Gastroesophageal sphincter (tissue), 4 donors: ENCODE measurements at regions not wholly inside any gene's neighbourhood (a gene's known extent, or its start where the extent isn't known, plus 50 kb on each side); places are given as distances from the start of the nearest gene placed in this dataset.

Source experiments
- ATAC-seq: fragments of 150-250 bp; one replicate; pipeline ENCODE4 v1.9.1; 2016; ENCODE audit warnings: mild to moderate bottlenecking, moderate library complexity
- H3K27ac ChIP-seq, 4 donors: fragments of 200-600 bp; sonication (generic) in 3 of 4; 1 replicate in 3 of 4; 2 replicates in 1 of 4; pipeline ENCODE4 v1.5.1; 2016 to 2019
- H3K27me3 ChIP-seq: fragments of 200-600 bp; sonication (generic); one replicate; pipeline ENCODE4 v1.5.1; 2019
- H3K36me3 ChIP-seq, 2 donors: fragments of 200-600 bp; sonication (generic); one replicate each; pipeline ENCODE4 v1.5.1; 2019; ENCODE audit warnings: control low read depth in 1 of 2
- H3K4me1 ChIP-seq, 3 donors: fragments of 200-600 bp; sonication (generic); 1 replicate in 2 of 3; 2 replicates in 1 of 3; pipeline ENCODE4 v1.5.1; 2016 to 2019; ENCODE audit warnings: control low read depth in 2 of 3
- H3K4me3 ChIP-seq, 2 donors: fragments of 200-600 bp; sonication (generic); one replicate each; pipeline ENCODE4 v1.5.1; 2019; ENCODE audit warnings: mild to moderate bottlenecking in 1 of 2, moderate library complexity in 1 of 2
- H3K9me3 ChIP-seq, 3 donors: fragments of 200-600 bp; sonication (generic); one replicate each; pipeline ENCODE4 v1.5.1; 2017 to 2019; ENCODE audit warnings: control low read depth in 2 of 3
- EP300 ChIP-seq: sonication (generic); formaldehyde crosslinking; IDR thresholded peaks from one replicate; pipeline ENCODE4 v1.6.1; 2017; ENCODE audit warnings: antibody characterized with exemption, mild to moderate bottlenecking
- POLR2A ChIP-seq, 2 donors: fragments of 450-650 bp; IDR thresholded peaks; one replicate each; pipeline ENCODE4 v1.6.1; 2017; ENCODE audit warnings: antibody characterized with exemption in 2 of 2, mild to moderate bottlenecking in 2 of 2, moderate library complexity in 1 of 2
- POLR2AphosphoS5 ChIP-seq: sonication (generic); formaldehyde crosslinking; IDR thresholded peaks from one replicate; pipeline ENCODE4 v1.6.1; 2017; ENCODE audit warnings: antibody characterized with exemption
- WGBS, 2 donors: methylation state at CpG; one replicate each; pipeline ENCODE4 v1.1.5; 2018; ENCODE audit warnings: low coverage in 1 of 2; 5-methylcytosine and 5-hydroxymethylcytosine counted together
- TF ChIP-seq, protein P1 (sequence below), 4 experiments: fragments of 200-600 bp in 2 of 4; fragments of 450-650 bp in 2 of 4; sonication (generic) in 1 of 4; IDR thresholded peaks; one replicate each; pipeline ENCODE4 v1.5.1; 2017 to 2019; ENCODE audit warnings: antibody characterized with exemption in 4 of 4, mild to moderate bottlenecking in 2 of 4, moderate library complexity in 2 of 4

DNA sequence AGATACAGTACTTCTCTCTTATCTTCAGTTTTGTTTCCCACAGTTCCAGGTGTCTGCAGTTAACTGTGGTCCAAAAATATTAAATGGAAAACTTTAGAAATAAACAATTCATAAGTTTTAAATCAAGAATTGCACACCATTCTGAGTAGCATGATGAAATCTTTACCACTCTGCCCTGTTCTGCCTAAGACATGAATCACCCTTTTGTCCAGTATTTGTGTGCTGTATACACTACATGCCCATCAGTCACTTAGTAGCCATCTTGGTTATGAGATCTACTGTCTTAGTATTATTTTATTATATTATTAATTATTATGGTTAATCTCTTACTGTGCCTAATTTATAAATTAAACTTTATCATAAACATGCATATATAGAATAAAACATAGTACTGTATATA is 279.0 kb downstream of the OGFRL1 start:
- no peak for ATAC-seq
- H3K4me3 ChIP-seq = no peak overlapping the region
- TF ChIP-seq EP300 (no peak), POLR2AphosphoS5 (no peak), POLR2A (IDR thresholded peaks at IDR 0.05) (no peak)
- TF ChIP-seq, protein P1, sequence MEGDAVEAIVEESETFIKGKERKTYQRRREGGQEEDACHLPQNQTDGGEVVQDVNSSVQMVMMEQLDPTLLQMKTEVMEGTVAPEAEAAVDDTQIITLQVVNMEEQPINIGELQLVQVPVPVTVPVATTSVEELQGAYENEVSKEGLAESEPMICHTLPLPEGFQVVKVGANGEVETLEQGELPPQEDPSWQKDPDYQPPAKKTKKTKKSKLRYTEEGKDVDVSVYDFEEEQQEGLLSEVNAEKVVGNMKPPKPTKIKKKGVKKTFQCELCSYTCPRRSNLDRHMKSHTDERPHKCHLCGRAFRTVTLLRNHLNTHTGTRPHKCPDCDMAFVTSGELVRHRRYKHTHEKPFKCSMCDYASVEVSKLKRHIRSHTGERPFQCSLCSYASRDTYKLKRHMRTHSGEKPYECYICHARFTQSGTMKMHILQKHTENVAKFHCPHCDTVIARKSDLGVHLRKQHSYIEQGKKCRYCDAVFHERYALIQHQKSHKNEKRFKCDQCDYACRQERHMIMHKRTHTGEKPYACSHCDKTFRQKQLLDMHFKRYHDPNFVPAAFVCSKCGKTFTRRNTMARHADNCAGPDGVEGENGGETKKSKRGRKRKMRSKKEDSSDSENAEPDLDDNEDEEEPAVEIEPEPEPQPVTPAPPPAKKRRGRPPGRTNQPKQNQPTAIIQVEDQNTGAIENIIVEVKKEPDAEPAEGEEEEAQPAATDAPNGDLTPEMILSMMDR (IDR thresholded peaks at IDR 0.05) = no peak
- H3K27me3 ChIP-seq = no peaks in the 10 kb centered on the region
- H3K4me1 ChIP-seq = no peaks in the 10 kb centered on the region
- H3K36me3 ChIP-seq = no peaks in the 10 kb centered on the region
- H3K27ac ChIP-seq = no peak overlapping the region
- no peaks in the 10 kb centered on the region for H3K9me3 ChIP-seq

GRCh38 chr6:71577766-71578165 is 289.2 kb downstream of the OGFRL1 start:
- H3K4me1 ChIP-seq = no peaks in the 10 kb centered on the region
- H3K4me3 ChIP-seq = no peak overlapping the region
- no peak overlapping the region for H3K27ac ChIP-seq
- no peaks in the 10 kb centered on the region for H3K9me3 ChIP-seq
- H3K36me3 ChIP-seq = no peaks in the 10 kb centered on the region
- H3K27me3 ChIP-seq = no peaks in the 10 kb centered on the region
- TF ChIP-seq POLR2A (IDR thresholded peaks at IDR 0.05) = no peak
- TF ChIP-seq, protein P1 (IDR thresholded peaks at IDR 0.05) = no peak
- no peak for TF ChIP-seq POLR2AphosphoS5
- no peak for TF ChIP-seq EP300
- no peak for ATAC-seq

GRCh38 chr6:71579902-71580301 is 291.3 kb downstream of the OGFRL1 start:
- Histone ChIP-seq H3K27ac (no peak overlapping the region), H3K9me3 (no peaks in the 10 kb centered on the region), H3K4me3 (no peak overlapping the region), H3K27me3 (no peaks in the 10 kb centered on the region), H3K4me1 (no peaks in the 10 kb centered on the region), H3K36me3 (no peaks in the 10 kb centered on the region)
- no peak for ATAC-seq
- TF ChIP-seq POLR2A (IDR thresholded peaks at IDR 0.05) = no peak
- TF ChIP-seq, protein P1 (IDR thresholded peaks at IDR 0.05) = no peak
- TF ChIP-seq EP300 = no peak
- no peak for TF ChIP-seq POLR2AphosphoS5
- 75 to 82% methylated on average over 1 of the region's 1 CpG for WGBS, 2 donors

GRCh38 chr6:71582820-71583219 is 294.2 kb downstream of the OGFRL1 start:
- TF ChIP-seq, protein P1 (IDR thresholded peaks at IDR 0.05) = no peak
- no peak for TF ChIP-seq EP300
- TF ChIP-seq POLR2A (IDR thresholded peaks at IDR 0.05) = no peak
- TF ChIP-seq POLR2AphosphoS5 = no peak
- no peaks in the 10 kb centered on the region for H3K9me3 ChIP-seq
- no peaks in the 10 kb centered on the region for H3K4me1 ChIP-seq
- no peak for ATAC-seq
- no peaks in the 10 kb centered on the region for H3K36me3 ChIP-seq
- no peak overlapping the region for H3K4me3 ChIP-seq
- 29 to 38% methylated on average over 1 of the region's 1 CpG for WGBS, 2 donors
- no peaks in the 10 kb centered on the region for H3K27me3 ChIP-seq
- no peak overlapping the region for H3K27ac ChIP-seq

- WGBS, 2 donors = 93 to 99% methylated on average over 6 to 11 of the region's 44 CpGs
- Histone ChIP-seq H3K4me3 (no peak overlapping the region), H3K36me3 (no peaks in the 10 kb centered on the region), H3K27me3 (peaks cover 5% of the 10 kb centered on the region), H3K9me3 (no peaks in the 10 kb centered on the region), H3K4me1 (no peaks in the 10 kb centered on the region), H3K27ac (no peak overlapping the region)
- TF ChIP-seq POLR2A (IDR thresholded peaks at IDR 0.05) (no peak), EP300 (no peak), POLR2AphosphoS5 (no peak)
- TF ChIP-seq, protein P1 (IDR thresholded peaks at IDR 0.05) = no peak
- no peak for ATAC-seq
Observed at GRCh38 chr6:71584712-71585436, 296.3 kb downstream of the OGFRL1 start.
